ENCODE measurements at regions not wholly inside any gene's neighbourhood (a gene's known extent, or its start where the extent isn't known, plus 50 kb on each side); places are given as distances from the start of the nearest gene placed in this dataset.

DNA sequence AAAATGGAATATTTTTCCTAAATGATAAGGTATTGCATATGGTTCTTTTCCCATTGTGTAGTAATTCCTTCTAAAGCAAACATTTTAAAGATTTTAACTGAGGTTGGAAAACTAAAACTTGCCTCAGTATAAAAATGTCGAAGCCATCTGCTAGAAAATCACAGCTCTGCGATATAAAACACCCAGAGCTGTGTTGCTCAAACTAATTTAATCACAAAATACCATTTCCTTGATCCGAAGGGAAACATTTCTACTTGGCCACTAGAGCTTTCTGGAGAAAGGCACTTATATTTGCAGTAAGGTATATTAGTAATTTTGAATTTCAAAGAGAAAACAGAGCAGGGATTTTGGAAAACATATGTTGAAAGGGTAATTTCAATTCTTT is 209.2 kb upstream of the ZNF32 start:
- TF ChIP-seq RARB (CRISPR knock-in tag; IDR thresholded peaks at IDR 0.05) (no peak), ARNTL (CRISPR knock-in tag; IDR thresholded peaks at IDR 0.05; ENCODE audit: borderline replicate concordance, low read depth) (no peak), TCF4 (CRISPR knock-in tag; IDR thresholded peaks at IDR 0.05; ENCODE audit: borderline replicate concordance) (no peak), ZFP30 (CRISPR knock-in tag; IDR thresholded peaks at IDR 0.05) (no peak), BACH2 (CRISPR knock-in tag; IDR thresholded peaks at IDR 0.05; ENCODE audit: borderline replicate concordance) (no peak)
- TF ChIP-seq, protein P1, sequence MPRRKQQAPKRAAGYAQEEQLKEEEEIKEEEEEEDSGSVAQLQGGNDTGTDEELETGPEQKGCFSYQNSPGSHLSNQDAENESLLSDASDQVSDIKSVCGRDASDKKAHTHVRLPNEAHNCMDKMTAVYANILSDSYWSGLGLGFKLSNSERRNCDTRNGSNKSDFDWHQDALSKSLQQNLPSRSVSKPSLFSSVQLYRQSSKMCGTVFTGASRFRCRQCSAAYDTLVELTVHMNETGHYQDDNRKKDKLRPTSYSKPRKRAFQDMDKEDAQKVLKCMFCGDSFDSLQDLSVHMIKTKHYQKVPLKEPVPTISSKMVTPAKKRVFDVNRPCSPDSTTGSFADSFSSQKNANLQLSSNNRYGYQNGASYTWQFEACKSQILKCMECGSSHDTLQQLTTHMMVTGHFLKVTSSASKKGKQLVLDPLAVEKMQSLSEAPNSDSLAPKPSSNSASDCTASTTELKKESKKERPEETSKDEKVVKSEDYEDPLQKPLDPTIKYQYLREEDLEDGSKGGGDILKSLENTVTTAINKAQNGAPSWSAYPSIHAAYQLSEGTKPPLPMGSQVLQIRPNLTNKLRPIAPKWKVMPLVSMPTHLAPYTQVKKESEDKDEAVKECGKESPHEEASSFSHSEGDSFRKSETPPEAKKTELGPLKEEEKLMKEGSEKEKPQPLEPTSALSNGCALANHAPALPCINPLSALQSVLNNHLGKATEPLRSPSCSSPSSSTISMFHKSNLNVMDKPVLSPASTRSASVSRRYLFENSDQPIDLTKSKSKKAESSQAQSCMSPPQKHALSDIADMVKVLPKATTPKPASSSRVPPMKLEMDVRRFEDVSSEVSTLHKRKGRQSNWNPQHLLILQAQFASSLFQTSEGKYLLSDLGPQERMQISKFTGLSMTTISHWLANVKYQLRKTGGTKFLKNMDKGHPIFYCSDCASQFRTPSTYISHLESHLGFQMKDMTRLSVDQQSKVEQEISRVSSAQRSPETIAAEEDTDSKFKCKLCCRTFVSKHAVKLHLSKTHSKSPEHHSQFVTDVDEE (CRISPR knock-in tag; IDR thresholded peaks at IDR 0.05): no peak
- TF ChIP-seq, protein P2, sequence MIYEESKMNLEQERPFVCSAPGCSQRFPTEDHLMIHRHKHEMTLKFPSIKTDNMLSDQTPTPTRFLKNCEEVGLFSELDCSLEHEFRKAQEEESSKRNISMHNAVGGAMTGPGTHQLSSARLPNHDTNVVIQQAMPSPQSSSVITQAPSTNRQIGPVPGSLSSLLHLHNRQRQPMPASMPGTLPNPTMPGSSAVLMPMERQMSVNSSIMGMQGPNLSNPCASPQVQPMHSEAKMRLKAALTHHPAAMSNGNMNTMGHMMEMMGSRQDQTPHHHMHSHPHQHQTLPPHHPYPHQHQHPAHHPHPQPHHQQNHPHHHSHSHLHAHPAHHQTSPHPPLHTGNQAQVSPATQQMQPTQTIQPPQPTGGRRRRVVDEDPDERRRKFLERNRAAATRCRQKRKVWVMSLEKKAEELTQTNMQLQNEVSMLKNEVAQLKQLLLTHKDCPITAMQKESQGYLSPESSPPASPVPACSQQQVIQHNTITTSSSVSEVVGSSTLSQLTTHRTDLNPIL (CRISPR knock-in tag; IDR thresholded peaks at IDR 0.05; ENCODE audit: low read depth): no peak

All from SK-N-SH treated with all-trans-retinoic acid at 6 μM for 48 hours (cell line).